ENCODE measurements at regions not wholly inside any gene's neighbourhood (a gene's known extent, or its start where the extent isn't known, plus 50 kb on each side); places are given as distances from the start of the nearest gene placed in this dataset.

GRCh38 chr6:94050515-94050914 lies 631.2 kb upstream of the EPHA7 start:
- DNase-seq, result no peak

- DNase-seq, result no peak
Measured at GRCh38 chr6:94049001-94049400, 629.6 kb upstream of the EPHA7 start.

GRCh38 chr6:94045099-94045829 lies 625.9 kb upstream of the EPHA7 start:
- DNase-seq, result no peak

- DNase-seq, result no peak
Measured at GRCh38 chr6:94041945-94042709, 622.8 kb upstream of the EPHA7 start.

- no peak for DNase-seq
Measured at GRCh38 chr6:94036024-94036423, 616.7 kb upstream of the EPHA7 start.

GRCh38 chr6:94027374-94027773 lies 608.0 kb upstream of the EPHA7 start:
- no peak for DNase-seq

- DNase-seq, result no peak
Measured at GRCh38 chr6:94026575-94026974, 607.2 kb upstream of the EPHA7 start.

GRCh38 chr6:94005835-94006234 lies 586.5 kb upstream of the EPHA7 start:
- DNase-seq, result no peak

GRCh38 chr6:93992976-93993375 lies 573.6 kb upstream of the EPHA7 start:
- no peak for DNase-seq

- DNase-seq, result no peak
Measured at GRCh38 chr6:93989630-93990029, 570.3 kb upstream of the EPHA7 start.

- DNase-seq, result no peak
Measured at GRCh38 chr6:93985953-93986352, 566.6 kb upstream of the EPHA7 start.

GRCh38 chr6:93975159-93975558 lies 555.8 kb upstream of the EPHA7 start:
- DNase-seq, result no peak

- DNase-seq, result no peak
Measured at GRCh38 chr6:93974332-93974731, 555.0 kb upstream of the EPHA7 start.

- DNase-seq, result no peak
Measured at GRCh38 chr6:93972791-93973190, 553.4 kb upstream of the EPHA7 start.

- DNase-seq, result no peak
Measured at GRCh38 chr6:93970684-93971083, 551.3 kb upstream of the EPHA7 start.

- no peak for DNase-seq
Measured at GRCh38 chr6:93968126-93968525, 548.8 kb upstream of the EPHA7 start.

GRCh38 chr6:93964926-93965325 lies 545.6 kb upstream of the EPHA7 start:
- DNase-seq, result no peak

GRCh38 chr6:93964321-93964720 lies 545.0 kb upstream of the EPHA7 start:
- no peak for DNase-seq

GRCh38 chr6:93962566-93962965 lies 543.2 kb upstream of the EPHA7 start:
- no peak for DNase-seq

GRCh38 chr6:93954584-93954983 lies 535.2 kb upstream of the EPHA7 start:
- no peak for DNase-seq

- no peak for DNase-seq
Measured at GRCh38 chr6:93943661-93944060, 524.3 kb upstream of the EPHA7 start.

- DNase-seq, result no peak
Measured at GRCh38 chr6:93940381-93940780, 521.0 kb upstream of the EPHA7 start.

GRCh38 chr6:93932175-93932574 lies 512.8 kb upstream of the EPHA7 start:
- DNase-seq, result no peak

- no peak for DNase-seq
Measured at GRCh38 chr6:93927731-93928130, 508.4 kb upstream of the EPHA7 start.

- no peak for DNase-seq
Measured at GRCh38 chr6:93919365-93919764, 500.0 kb upstream of the EPHA7 start.
